AG04449 (cell line): ENCODE measurements at regions not wholly inside any gene's neighbourhood (a gene's known extent, or its start where the extent isn't known, plus 50 kb on each side); places are given as distances from the start of the nearest gene placed in this dataset.

ENCODE experiments used
- CTCF ChIA-PET: fragments of 350-600 bp; formaldehyde crosslinking; extraction: SDS; loops from one replicate; lab custom pipeline; 2021; ENCODE audit warnings: antibody characterized with exemption; lab: Yijun Ruan, JAX
- POLR2A ChIA-PET: fragments of 400-600, 350-600 bp; formaldehyde crosslinking; extraction: SDS; loops from one replicate; lab custom pipeline; 2020; ENCODE audit warnings: antibody characterized with exemption, inconsistent platforms; lab: Yijun Ruan, JAX
- DNase-seq: peaks from one replicate; pipeline ENCODE4 v3.0.0-alpha.2; 2010; ENCODE audit warnings: low read depth, low spot score
- H3K4me3 ChIP-seq: 2 replicates; pipeline ENCODE4 v1.5.1; 2011; ENCODE audit warnings: low read depth, mild to moderate bottlenecking, control low read depth, low read length
- CTCF ChIP-seq: IDR thresholded peaks from one replicate; pipeline ENCODE4 v1.5.1; 2011; ENCODE audit warnings: mild to moderate bottlenecking, moderate library complexity, low read length, control low read depth, inconsistent platforms; ENCODE audit not compliant: insufficient read depth; ENCODE audit errors: missing control alignments

GRCh38 chr2:217553679-217554078 lies 449.1 kb downstream of the TNS1 start:
- POLR2A ChIA-PET: no interaction called here
- no peak overlapping the region for H3K4me3 ChIP-seq
- no peak for TF ChIP-seq CTCF
- CTCF ChIA-PET: no interaction called here
- DNase-seq: no peak

GRCh38 chr2:217553202-217553601 lies 449.6 kb downstream of the TNS1 start:
- H3K4me3 ChIP-seq: no peak overlapping the region
- ChIA-PET POLR2A (no interaction called here), CTCF (interaction anchor here (0.7 to 1.1 kb wide), 2 partner anchors 19 to 99 kb away, joined by 3 read pairs; no protein-coding TSS in a partner anchor)
- TF ChIP-seq CTCF: no peak
- DNase-seq: no peak

GRCh38 chr2:217552081-217552480 lies 450.7 kb downstream of the TNS1 start:
- POLR2A ChIA-PET: interaction anchor here (1.6 kb wide), 1 partner anchor 13 kb away, joined by 7 read pairs; no protein-coding TSS in a partner anchor
- no peak for DNase-seq
- no peak overlapping the region for H3K4me3 ChIP-seq
- CTCF ChIA-PET: interaction anchor here (1.1 to 1.4 kb wide), 2 partner anchors 21 to 98 kb away, joined by 3 read pairs; no protein-coding TSS in a partner anchor
- no peak for TF ChIP-seq CTCF

- CTCF ChIA-PET: interaction anchor here (0.9 to 1.4 kb wide), 2 partner anchors 13 to 99 kb away, joined by 3 read pairs; no protein-coding TSS in a partner anchor
- H3K4me3 ChIP-seq: no peak overlapping the region
- POLR2A ChIA-PET: interaction anchor here (1.6 kb wide), 1 partner anchor 13 kb away, joined by 7 read pairs; no protein-coding TSS in a partner anchor
- no peak for TF ChIP-seq CTCF
- no peak for DNase-seq
Observed at GRCh38 chr2:217551252-217551899, 451.4 kb downstream of the TNS1 start.

- DNase-seq: no peak
- TF ChIP-seq CTCF: no peak
- ChIA-PET CTCF (interaction anchor here (1.4 to 1.9 kb wide), 3 partner anchors 12 to 174 kb away, joined by 3 to 7 read pairs (median 4); no protein-coding TSS in a partner anchor), POLR2A (interaction anchor here (2.2 kb wide), 1 partner anchor 13 kb away, joined by 7 read pairs; no protein-coding TSS in a partner anchor)
- no peak overlapping the region for H3K4me3 ChIP-seq
Observed at GRCh38 chr2:217539126-217539525, 463.7 kb downstream of the TNS1 start.

- CTCF ChIA-PET: interaction anchor here (1.4 to 1.9 kb wide), 3 partner anchors 13 to 174 kb away, joined by 3 to 7 read pairs (median 4); no protein-coding TSS in a partner anchor
- DNase-seq: no peak
- no peak for TF ChIP-seq CTCF
- no peak overlapping the region for H3K4me3 ChIP-seq
- POLR2A ChIA-PET: interaction anchor here (2.2 kb wide), 1 partner anchor 13 kb away, joined by 7 read pairs; no protein-coding TSS in a partner anchor
Observed at GRCh38 chr2:217538719-217539118, 464.1 kb downstream of the TNS1 start.
